Neural cell (in vitro differentiated cells): ENCODE measurements at regions not wholly inside any gene's neighbourhood (a gene's known extent, or its start where the extent isn't known, plus 50 kb on each side); places are given as distances from the start of the nearest gene placed in this dataset.
A peak's percentile ranks its signal among the peaks of the same experiment; 100 is the strongest.

ENCODE experiments used
- H2AFZ ChIP-seq: fragments of 200-600, 300-800 bp; sonication (generic), shearing (Covaris generic); 2 replicates; pipeline ENCODE4 v1.6.0; 2014; ENCODE audit warnings: low read depth, mild to moderate bottlenecking, antibody characterized with exemption, low read length, moderate library complexity
- H3F3A ChIP-seq: fragments of 200-600 bp; shearing (Covaris generic); 2 replicates; pipeline ENCODE4 v1.6.1; 2016; ENCODE audit warnings: mild to moderate bottlenecking, moderate library complexity, mixed read lengths, antibody characterized with exemption, low read length; ENCODE audit not compliant: insufficient read depth, poor library complexity, severe bottlenecking
- H3K27ac ChIP-seq: fragments of 200-600, 300-800 bp; sonication (generic), shearing (Covaris generic); 2 replicates; pipeline ENCODE4 v1.5.1; 2014; ENCODE audit warnings: mild to moderate bottlenecking, low read length, moderate library complexity
- H3K27me3 ChIP-seq: fragments of 300-800, 200-600 bp; sonication (generic), shearing (Covaris generic); 2 replicates; pipeline ENCODE4 v1.6.0; 2014; ENCODE audit warnings: mild to moderate bottlenecking, low read depth, low read length, moderate library complexity; ENCODE audit not compliant: insufficient read depth
- H3K36me3 ChIP-seq: fragments of 300-800, 200-600 bp; sonication (generic), shearing (Covaris generic); 2 replicates; pipeline ENCODE4 v1.5.1; 2014; ENCODE audit warnings: mild to moderate bottlenecking, antibody characterized with exemption, low read length, moderate library complexity; ENCODE audit not compliant: insufficient read depth
- H3K4me2 ChIP-seq: fragments of 300-800, 200-600 bp; sonication (generic), shearing (Covaris generic); 2 replicates; pipeline ENCODE4 v1.6.0; 2014; ENCODE audit warnings: mild to moderate bottlenecking, low read length
- H3K4me3 ChIP-seq: fragments of 300-800, 200-600 bp; sonication (generic), shearing (Covaris generic); 2 replicates; pipeline ENCODE4 v1.5.1; 2014; ENCODE audit warnings: mild to moderate bottlenecking, low read length, moderate library complexity
- H3K79me2 ChIP-seq: fragments of 200-600 bp; shearing (Covaris generic); replicated peaks from 2 replicates; pipeline ENCODE4 v1.6.0; 2014; ENCODE audit warnings: mild to moderate bottlenecking, low read length, moderate library complexity; ENCODE audit not compliant: insufficient read depth
- H3K9ac ChIP-seq: fragments of 300-800, 200-600 bp; sonication (generic), shearing (Covaris generic); 2 replicates; pipeline ENCODE4 v1.6.1; 2016; ENCODE audit warnings: mild to moderate bottlenecking, low read length, mixed read lengths
- H3K9me2 ChIP-seq: fragments of 200-600 bp; shearing (Covaris generic); 2 replicates; pipeline ENCODE4 v1.6.1; 2016; ENCODE audit warnings: mild to moderate bottlenecking, low read length, mixed read lengths; ENCODE audit not compliant: insufficient read depth
- H3K9me3 ChIP-seq: fragments of 200-600, 300-800 bp; sonication (generic), shearing (Covaris generic); 2 replicates; pipeline ENCODE4 v1.6.1; 2016; ENCODE audit warnings: mild to moderate bottlenecking, mixed run types, low read length, moderate library complexity, mixed read lengths
- H4K20me1 ChIP-seq: fragments of 200-600 bp; shearing (Covaris generic); 2 replicates; pipeline ENCODE4 v1.6.1; 2016; ENCODE audit warnings: mild to moderate bottlenecking, mixed run types; ENCODE audit not compliant: insufficient read depth
- CTCF ChIP-seq: fragments of 450-650 bp; IDR thresholded peaks from 2 replicates; pipeline ENCODE4 v1.5.1; 2014; ENCODE audit warnings: antibody characterized with exemption, mild to moderate bottlenecking, moderate library complexity; ENCODE audit not compliant: poor library complexity, severe bottlenecking
- EP300 ChIP-seq: fragments of 450-650 bp; conservative IDR thresholded peaks from 2 replicates; pipeline ENCODE4 v1.6.1; 2014; ENCODE audit warnings: antibody characterized with exemption, mild to moderate bottlenecking, moderate library complexity; ENCODE audit not compliant: poor library complexity, severe bottlenecking
- EZH2 ChIP-seq: fragments of 200-600, 300-800 bp; shearing (Covaris generic), sonication (generic); IDR thresholded peaks from 2 replicates; pipeline ENCODE4 v1.6.1; 2014; ENCODE audit warnings: antibody characterized with exemption, low read length, borderline replicate concordance, mild to moderate bottlenecking; ENCODE audit not compliant: insufficient read depth, poor library complexity, severe bottlenecking
- POLR2AphosphoS5 ChIP-seq: IDR thresholded peaks from 2 replicates; pipeline ENCODE4 v1.6.1; 2012
- RAD21 ChIP-seq: fragments of 450-650 bp; conservative IDR thresholded peaks from 2 replicates; pipeline ENCODE4 v1.6.1; 2014; ENCODE audit warnings: antibody characterized with exemption, mild to moderate bottlenecking, moderate library complexity
- SMC3 ChIP-seq: fragments of 450-650 bp; conservative IDR thresholded peaks from 2 replicates; pipeline ENCODE4 v1.6.1; 2014; ENCODE audit warnings: antibody characterized with exemption, mild to moderate bottlenecking, moderate library complexity; ENCODE audit not compliant: poor library complexity
- TAF1 ChIP-seq: IDR thresholded peaks from 2 replicates; pipeline ENCODE4 v1.6.1; 2012; ENCODE audit warnings: low read depth
- TF ChIP-seq, protein P1 (sequence below): IDR thresholded peaks from 2 replicates; pipeline ENCODE4 v1.6.1; 2012; ENCODE audit warnings: borderline replicate concordance

- Histone ChIP-seq H3K79me2 (no peaks in the 10 kb centered on the region), H3K4me3 (no peak overlapping the region), H3K27me3 (no peaks in the 10 kb centered on the region), H3K4me2 (no peak overlapping the region), H3K27ac (peak overlapping the region; percentile 75), H3K9me3 (no peaks in the 10 kb centered on the region), H3K9me2 (no peaks in the 10 kb centered on the region), H3K9ac (no peak overlapping the region), H3K36me3 (no peaks in the 10 kb centered on the region), H2AFZ (no peak overlapping the region), H3F3A (no peaks in the 10 kb centered on the region), H4K20me1 (no peaks in the 10 kb centered on the region)
- TF ChIP-seq EZH2 (no peak), CTCF (no peak), POLR2AphosphoS5 (no peak), EP300 (no peak), TAF1 (no peak), RAD21 (no peak)
- TF ChIP-seq, protein P1, sequence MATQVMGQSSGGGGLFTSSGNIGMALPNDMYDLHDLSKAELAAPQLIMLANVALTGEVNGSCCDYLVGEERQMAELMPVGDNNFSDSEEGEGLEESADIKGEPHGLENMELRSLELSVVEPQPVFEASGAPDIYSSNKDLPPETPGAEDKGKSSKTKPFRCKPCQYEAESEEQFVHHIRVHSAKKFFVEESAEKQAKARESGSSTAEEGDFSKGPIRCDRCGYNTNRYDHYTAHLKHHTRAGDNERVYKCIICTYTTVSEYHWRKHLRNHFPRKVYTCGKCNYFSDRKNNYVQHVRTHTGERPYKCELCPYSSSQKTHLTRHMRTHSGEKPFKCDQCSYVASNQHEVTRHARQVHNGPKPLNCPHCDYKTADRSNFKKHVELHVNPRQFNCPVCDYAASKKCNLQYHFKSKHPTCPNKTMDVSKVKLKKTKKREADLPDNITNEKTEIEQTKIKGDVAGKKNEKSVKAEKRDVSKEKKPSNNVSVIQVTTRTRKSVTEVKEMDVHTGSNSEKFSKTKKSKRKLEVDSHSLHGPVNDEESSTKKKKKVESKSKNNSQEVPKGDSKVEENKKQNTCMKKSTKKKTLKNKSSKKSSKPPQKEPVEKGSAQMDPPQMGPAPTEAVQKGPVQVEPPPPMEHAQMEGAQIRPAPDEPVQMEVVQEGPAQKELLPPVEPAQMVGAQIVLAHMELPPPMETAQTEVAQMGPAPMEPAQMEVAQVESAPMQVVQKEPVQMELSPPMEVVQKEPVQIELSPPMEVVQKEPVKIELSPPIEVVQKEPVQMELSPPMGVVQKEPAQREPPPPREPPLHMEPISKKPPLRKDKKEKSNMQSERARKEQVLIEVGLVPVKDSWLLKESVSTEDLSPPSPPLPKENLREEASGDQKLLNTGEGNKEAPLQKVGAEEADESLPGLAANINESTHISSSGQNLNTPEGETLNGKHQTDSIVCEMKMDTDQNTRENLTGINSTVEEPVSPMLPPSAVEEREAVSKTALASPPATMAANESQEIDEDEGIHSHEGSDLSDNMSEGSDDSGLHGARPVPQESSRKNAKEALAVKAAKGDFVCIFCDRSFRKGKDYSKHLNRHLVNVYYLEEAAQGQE, result no peak
Measured at GRCh38 chr22:26967282-26967681, 309.9 kb downstream of the MIAT start.

GRCh38 chr22:26968859-26969523, 311.6 kb downstream of the MIAT start:
- Histone ChIP-seq H3K27ac (peak overlapping the region; percentile 75), H4K20me1 (no peaks in the 10 kb centered on the region), H3K27me3 (no peaks in the 10 kb centered on the region), H3K36me3 (no peaks in the 10 kb centered on the region), H3K9ac (peak overlapping the region; percentile 27), H3K9me3 (no peaks in the 10 kb centered on the region), H3F3A (no peaks in the 10 kb centered on the region), H3K79me2 (no peaks in the 10 kb centered on the region), H2AFZ (no peak overlapping the region), H3K4me2 (peak overlapping the region; percentile 1), H3K9me2 (no peaks in the 10 kb centered on the region), H3K4me3 (peak overlapping the region; percentile 6)
- no peak for TF ChIP-seq SMC3
- TF ChIP-seq, protein P1, result peak; percentile 42
- TF ChIP-seq RAD21, result no peak
- TF ChIP-seq EP300, result peak; percentile 47
